NCI-H69 (cell line): ENCODE measurements at regions not wholly inside any gene's neighbourhood (a gene's known extent, or its start where the extent isn't known, plus 50 kb on each side); places are given as distances from the start of the nearest gene placed in this dataset.

Source experiments
- DNase-seq: peaks from one replicate; lab custom pipeline; 2025; lab: John Stamatoyannopoulos, UW

DNA sequence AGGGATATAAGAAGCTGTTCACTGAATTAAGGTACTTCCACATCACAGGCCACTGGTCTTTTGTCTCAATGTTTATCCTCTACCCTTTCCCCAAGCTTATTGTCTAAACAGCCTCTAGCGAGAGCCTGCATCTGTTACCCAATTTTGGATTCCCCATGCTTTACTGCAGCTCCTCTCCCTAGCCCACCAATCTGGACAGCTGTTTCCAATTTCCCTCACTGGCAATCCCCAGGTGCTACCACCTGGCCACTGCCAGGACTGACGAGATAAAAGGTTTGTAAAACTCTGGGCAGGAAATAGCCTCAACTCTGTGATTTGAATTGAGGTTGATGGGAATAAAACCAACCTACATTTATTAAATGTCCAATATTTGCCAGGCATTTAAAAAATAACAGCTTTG, 58.0 kb upstream of the TEX9 start:
- DNase-seq: peak; percentile 100

DNA sequence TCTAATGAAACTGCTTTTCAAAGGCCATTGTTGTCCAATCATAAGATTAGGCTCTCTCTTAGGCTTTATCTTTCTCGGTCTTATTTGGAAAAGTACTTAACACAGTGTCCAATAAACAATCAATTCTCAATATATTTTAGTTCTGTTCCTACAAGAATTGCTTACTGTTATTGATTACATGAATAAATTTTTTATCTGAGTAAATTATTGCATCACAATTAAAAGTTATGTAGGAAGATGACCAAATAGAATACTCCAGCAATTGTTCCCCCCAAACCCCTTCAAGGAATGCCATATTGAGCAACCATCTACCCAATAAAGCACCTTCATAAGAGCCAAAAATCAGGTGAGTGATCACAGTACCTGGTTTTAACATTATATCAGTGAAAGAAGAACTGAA, 55.0 kb upstream of the RFX7 start:
- no peak for DNase-seq

DNA sequence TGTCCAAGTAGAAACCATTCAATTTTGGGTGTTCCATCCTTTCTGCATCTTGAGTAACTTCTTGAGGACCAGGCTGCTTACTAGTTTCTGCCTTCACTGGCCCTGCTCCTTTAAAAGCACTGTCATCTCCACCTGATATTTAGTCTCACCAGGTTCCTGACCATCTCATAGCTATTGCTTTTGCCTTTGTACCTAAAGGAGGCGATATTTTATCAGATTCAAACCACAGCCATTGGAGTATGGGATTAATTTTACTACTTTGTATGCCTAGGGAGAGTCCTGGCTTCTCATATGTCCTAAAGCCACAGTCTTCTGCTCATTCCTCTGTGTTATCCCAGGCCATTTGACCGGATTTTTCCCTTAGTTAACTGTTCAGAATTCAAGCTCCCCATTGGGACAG, 51.8 kb upstream of the RFX7 start:
- peak; percentile 59 for DNase-seq

DNA sequence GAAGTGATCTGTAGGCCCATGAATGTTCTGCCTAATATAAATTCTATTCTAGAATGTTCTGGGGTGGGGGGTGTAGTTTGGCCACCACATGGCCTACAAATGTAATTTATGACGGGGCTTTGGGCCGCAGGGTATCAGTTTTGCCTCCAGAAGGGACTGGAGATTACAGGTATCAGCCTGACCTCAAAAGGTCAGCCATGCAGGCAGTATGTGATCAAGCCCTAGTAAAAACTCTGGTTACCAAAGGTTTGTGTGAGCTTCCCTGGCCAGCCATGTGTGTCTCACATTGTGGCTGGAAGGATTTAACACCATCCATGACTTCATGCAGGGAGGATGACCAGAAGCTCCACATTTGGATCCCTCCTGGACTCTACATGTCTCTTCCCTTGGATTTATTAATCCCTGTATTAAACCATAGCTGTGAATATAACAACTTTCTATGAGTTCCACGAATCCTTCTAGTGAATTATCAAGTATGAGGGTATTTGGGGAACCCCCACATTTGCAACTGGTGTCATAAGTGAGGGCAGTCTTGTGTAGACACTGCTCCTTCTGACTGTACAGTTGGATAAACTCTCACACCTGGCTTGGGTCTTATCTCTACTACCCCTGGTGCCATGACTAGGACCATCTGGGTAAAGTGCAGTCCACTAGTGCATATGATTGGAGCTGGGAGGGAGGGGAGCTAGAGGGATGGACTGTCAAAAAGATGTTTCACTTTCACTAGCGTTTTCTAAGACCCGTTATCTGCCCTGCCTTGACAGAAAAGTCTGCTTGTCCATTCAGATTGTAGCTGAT, 50.0 kb upstream of the RFX7 start:
- no peak for DNase-seq
